GM19023 (cell line): ENCODE measurements at regions not wholly inside any gene's neighbourhood (a gene's known extent, or its start where the extent isn't known, plus 50 kb on each side); places are given as distances from the start of the nearest gene placed in this dataset.
"Not testable (repeated sequence)": the region's sequence is repeated elsewhere in the genome, so short reads cannot be mapped to it uniquely, and the experiment has no call there.

ENCODE experiments used
- ATAC-seq: cut with Tn5 transposase; IDR thresholded peaks from one replicate; pipeline ENCODE4 v1.9.1; 2021; ENCODE audit warnings: mild to moderate bottlenecking, moderate library complexity; ENCODE audit not compliant: unreplicated experiment

DNA sequence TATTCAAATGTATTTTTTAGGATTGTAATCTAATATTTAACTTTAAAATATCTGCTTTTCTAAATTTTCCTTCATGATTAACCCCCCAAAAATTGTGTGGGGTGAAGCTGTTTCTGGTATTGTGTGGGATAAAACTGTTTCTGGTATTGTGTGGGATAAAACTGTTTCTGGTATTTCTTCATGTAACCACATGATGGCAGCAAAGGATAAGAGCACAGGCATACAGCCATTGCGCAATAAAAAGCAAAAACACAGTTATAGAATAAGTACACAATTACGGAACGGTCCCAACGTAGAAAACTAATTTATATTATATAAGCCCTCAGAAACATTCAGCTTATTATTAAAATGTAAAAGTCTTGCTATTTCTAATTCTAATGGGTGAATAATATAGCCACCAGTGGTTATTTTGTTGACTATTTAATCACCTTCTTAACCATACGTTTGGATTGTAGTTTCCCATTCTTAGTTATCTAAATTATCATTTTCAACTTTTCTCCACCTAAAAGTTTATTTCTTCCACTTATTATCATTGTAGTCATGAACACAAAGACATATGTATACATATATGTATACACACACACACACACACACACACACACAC is 333.9 kb upstream of the FSTL5 start:
- peak; percentile 76 for ATAC-seq

DNA sequence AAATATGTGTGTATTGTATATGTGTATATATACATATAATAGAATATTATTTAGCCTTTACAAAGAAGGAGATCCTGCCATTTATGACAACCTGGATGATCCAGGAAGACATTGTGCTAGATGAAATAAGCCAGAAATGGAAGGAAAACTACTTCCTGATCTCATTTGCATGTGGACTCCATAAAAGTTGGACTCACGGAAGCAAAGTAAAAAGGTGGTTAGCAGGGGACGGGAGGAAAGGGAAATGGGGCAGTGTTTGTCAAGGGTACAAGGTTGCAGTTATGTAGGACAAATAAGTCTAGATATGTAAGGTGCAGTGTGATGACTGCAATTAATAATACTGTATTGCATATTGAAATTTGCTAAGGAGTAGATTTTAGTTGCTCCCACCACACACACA is 331.1 kb upstream of the FSTL5 start:
- no peak for ATAC-seq

DNA sequence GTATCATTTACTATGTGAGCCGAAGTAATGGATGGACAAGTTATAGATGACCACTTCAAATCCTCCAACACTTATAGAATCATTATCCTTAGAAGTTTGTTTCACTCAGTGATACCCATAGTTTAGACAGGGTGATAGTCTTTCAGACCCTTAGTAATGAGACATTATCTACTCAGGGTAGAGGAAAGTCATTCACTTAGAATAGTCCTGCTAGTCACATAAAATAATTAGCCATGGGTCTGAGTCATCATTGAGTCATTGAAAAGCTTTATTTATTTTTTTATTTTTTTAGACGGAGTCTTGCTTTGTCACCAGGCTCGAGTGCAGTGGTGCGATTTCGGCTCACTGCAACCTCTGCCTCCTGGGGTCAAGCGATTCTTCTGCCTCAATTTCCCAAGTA is 321.7 kb upstream of the FSTL5 start:
- no peak for ATAC-seq

DNA sequence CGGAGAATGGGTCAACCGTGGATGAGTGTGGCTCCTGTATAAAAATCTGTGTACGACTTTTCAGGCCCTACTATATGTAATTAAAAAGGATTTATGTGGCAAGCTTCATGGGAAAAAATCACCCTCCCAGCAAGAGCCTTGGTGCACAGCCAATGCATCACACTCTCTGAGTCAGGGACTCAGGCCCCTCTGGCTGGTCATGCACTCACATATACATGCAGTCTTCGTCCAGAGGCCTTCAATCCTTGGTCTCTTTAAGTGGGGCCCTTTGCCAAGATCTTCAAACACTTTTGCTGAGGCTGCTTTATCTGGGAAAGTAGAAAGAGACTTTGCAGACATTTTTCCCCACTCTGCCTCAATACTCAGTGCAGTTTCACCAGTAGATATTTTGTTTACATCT is 311.4 kb upstream of the FSTL5 start:
- ATAC-seq, result no peak

DNA sequence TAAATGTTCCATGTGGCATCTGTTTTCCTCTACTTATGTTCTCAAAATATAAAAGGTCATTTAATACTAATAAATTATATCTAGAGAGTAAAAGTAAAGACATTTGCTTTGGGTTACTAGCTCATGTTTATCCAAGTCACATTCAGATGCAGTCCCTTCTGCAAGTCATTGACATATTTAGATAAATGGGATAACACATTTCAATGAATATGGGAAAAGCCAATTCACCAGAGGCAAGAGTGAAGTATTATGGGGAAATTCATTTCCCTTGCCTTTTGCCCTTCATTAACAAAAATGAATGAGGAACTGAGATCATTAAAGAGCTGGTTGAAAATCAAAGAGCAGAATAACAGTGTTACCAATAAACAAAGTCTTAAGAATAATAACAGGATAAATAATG is 306.2 kb upstream of the FSTL5 start:
- no peak for ATAC-seq

DNA sequence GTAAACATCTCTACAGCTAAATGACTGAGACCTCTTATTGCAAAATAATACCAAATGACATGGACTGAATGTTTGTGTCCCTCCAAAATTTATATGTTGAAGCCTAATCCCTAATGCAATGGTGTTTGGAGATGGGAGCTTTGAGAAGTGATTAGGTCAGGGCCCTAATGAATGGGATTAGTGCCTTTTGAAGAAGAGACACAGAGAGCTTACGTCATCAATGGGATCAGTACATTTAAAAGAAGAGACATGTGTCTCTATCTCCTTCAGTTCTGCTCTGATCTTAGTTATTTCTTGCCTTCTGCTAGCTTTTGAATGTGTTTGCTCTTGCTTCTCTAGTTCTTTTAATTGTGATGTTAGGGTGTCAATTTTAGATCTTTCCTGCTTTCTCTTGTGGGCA is 301.6 kb upstream of the FSTL5 start:
- ATAC-seq, result not testable (repeated sequence)

DNA sequence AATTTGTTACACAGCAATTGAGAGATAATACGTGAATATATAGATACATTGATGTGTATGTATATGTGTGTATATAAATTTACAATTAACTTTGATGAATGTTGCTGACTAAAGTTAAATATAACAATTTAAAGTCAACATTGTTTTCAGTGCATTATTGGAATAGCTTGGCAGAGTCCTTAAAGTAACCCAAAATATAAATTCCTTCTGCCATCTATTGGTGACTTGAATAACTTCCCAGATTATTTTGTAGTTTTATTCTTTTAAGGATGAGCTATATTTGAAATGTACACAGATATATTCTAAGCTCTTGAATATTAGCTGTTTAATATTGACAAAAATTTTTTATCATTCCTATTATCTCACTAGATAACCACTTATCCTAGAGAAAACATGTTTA is 298.2 kb upstream of the FSTL5 start:
- no peak for ATAC-seq

DNA sequence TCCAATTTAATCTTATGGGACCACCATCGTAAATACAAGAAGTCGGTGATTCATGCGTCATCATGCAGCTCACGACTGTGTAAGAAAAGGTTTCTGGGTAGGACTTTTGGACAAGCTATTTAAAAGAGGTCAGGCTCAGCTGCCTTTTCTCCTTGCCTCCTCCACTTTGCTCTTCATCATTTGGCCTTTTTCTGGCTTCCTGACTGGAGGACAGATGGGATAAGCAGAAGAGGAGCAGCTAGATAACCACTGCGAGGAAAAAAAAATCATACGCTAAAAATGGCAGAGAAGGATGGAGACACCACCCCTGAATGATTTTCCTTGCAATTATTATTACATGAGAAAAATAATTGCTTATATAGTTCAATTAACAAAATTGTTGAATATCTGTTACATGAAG is 294.3 kb upstream of the FSTL5 start:
- no peak for ATAC-seq

DNA sequence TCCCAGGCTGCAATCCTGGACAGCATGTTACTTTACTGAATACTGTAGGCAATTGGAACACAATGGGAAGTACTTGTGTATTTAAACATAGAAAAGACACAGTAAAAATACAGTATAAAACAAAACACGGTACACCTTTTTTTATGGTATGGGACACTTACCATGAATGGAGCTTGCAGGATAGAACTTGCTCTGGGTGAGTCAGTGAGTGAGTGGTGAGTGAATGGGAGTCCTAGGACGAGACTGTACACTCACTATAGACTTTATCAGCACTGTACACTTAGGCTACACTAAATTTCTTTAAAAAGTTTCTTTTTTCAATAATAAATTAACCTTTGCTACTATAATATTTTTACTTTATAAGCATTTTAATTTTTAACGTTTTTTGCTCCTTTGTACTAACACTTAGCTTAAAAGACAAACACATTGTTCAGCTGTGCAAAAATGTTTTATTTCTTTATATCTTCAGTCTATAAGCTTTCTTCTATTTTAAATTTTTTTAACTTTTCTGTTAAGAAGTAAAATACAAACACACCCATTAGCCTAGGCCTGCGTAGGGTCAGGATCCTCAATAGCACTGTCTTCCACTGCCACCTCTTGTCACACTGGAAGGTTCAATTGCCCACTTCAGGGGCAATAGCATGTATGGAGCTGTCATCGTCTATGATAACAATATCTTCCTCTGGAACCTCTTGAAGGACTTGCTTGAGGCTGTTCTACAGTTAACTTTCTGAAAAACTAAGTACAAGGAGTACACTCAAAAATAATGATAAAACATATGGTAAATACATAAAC is 293.5 kb upstream of the FSTL5 start:
- no peak for ATAC-seq

DNA sequence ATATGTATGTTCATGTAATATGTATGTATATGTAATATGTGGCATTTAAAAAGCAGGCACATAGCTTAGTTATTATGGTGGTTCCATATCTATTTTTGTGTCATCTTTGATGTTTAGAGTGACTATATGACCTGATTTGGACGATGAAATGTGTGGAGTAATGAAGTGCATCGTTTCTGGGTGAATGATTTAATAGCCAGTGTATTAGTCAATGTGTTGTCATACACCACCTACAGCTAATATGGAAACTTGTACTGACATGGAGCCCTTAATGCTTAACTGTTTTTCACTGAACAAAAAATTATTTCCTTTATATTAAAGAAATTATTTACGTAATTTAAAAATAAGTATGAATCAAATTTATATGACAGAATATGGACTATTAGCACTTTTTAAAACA is 292.3 kb upstream of the FSTL5 start:
- no peak for ATAC-seq

DNA sequence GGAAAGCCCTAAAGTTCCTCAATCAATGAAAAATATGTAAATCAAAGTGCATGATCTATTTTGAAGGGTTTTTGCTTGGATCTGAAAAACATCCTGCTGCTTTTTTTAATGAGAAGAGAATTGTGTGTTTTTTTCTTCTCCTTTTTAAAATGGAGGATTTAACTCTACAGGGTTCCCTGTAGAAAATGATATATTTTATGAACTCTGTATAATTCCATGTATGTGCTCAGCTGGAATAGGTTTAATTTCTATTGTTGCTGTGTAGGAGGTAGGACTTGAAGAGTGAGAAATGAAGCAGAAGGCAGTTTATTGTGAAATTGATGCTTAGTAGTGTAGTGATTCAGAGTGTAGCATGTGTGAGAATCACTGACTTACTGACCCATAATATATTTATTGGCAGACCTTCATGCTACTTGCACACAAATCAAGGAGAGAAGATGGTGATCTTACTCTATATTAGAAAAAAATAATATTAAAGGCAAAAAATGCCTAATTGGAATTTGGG is 286.8 kb upstream of the FSTL5 start:
- ATAC-seq, result no peak

DNA sequence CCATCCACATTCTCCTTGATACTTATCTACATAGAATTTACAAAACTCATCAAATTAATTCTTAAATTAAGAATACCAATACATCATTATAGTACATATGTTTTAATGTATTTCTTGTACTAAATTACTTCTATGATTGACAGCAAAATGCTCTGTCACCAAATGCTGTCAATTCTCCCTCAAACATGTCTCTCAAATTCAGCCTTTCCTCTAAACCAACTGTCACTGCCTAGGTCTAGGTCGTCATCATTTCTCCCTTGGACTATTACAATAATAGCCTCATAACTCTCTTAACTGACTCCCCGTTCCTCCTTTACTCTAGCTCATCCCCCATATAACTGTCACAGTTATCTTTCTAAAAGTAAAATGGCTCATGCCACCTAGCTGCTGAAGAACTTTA is 279.7 kb upstream of the FSTL5 start:
- no peak for ATAC-seq

DNA sequence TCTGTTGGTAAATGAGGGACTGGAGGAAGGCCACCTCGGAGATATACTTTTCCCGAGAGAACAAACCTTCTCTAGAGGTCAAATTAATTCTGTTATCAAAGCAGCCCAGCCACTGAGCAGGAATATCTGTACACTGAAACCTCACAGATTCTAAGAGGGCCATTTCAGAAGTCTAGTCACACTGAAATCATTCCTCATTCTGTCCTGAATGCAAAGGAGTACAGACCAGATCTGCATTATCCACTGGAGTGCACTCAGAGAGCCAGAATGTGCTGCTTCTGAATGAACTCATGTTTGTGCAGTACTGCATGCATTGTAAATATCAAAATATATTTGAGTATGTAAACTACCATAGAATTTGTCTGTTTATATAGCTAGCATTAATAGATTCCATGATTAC is 278.3 kb upstream of the FSTL5 start:
- ATAC-seq, result no peak

DNA sequence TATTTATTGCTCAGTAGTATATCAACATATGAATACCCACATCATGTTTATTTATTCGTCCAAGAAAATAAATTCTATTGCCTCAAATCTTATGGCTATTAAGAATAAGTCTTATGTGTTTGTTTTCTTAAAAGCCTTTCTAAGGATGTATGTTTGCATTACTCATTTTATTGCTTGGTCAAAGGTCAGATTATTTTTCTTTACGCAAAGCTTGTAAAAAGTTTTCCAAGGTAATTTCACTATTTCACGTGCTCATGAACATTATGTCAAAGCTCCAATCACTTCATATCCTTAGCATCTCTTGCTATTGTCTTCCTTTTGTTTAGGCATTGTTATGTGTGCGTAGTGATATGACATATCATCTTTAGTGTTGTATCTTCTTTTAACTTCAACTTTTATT is 258.5 kb upstream of the FSTL5 start:
- ATAC-seq, result no peak

DNA sequence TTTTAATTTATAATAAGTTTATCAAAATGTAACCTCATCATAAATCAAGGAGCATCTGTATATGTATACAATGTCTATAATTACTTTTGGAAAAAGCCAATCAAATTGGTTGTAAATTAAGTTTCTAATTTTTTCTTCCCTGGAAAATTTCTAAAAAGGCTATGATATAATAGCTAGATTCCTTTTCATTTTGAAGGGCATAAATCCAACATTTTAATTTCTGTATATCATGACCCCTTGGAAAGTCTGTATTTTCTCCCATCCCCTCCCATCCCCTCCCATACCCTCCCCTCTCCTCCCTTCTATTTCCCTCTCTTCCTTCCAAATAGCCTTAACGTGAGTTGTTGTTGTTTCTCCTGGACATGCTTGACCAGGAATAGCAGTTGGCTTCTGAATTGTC is 247.1 kb upstream of the FSTL5 start:
- ATAC-seq, result no peak

DNA sequence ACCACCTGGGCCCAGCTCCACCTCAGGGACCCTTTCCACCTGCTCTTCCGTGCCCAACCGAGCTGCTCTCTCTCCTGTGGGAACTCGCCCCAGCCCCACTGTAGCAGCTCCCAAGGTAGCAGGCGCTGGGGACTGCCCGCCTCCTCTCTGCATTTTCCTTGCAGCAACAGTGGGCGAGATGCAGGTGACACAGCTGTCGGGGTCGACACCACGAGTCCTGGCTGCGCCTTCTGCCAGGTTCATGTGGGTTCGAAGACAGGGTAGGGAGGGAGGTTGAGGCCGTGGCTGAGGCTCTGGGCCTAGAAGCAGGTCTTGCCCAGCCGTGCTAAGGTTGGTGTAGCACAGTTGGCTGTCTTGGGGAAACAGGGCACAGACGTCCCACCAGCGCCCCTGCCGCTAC is 245.2 kb upstream of the FSTL5 start:
- ATAC-seq, result no peak

DNA sequence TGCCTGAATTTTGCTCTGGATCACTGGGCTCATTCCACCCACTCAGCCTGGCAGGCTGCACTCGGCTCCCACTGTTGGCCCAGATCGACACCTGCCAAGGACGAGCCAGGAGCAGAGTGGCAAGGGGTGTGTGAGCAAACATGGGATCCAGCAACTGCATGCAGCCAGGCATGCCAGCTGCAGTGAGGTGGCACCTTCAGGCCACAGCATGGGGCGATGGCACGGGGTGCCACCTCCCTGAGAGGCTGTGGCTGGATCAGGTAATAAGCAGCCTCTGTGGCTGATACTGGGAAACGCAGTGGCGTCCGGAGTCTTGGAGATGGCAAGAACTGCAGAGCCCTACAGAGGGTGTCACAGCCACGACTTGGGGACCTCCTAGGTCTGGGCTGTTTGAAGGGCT is 244.5 kb upstream of the FSTL5 start:
- ATAC-seq, result no peak

DNA sequence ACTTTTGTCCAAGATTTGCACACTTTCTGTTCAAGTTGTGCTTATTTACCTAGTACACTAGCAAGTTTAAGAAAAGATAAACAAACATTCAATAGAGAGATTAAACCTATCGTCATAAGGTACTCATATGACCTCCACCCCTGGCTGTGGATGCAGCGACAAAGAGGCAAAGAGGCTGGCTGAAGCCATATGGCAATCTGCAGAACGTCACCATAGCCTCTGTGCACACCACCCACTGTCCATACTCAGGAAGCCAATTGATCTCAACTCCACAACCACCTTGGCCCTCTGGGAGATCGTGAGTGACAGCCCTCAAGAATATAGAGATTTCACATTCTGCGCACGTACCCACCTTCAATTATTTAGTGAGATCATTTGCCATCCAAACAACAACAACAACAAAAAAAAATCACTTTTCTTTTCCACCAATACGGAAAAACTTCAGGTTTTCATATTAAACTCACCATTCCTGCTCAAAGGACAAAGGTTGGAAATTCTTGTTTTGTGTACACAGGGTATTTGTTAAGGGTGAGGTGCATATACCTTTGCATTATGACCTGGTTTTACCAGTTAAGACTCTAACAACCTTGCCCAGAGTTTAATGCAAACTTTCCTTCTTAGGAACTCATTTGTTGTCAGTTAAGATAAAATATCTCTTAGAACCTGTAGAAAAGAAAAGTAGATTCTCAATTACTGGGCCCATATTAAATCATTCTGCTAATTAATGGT is 243.0 kb upstream of the FSTL5 start:
- ATAC-seq, result no peak

DNA sequence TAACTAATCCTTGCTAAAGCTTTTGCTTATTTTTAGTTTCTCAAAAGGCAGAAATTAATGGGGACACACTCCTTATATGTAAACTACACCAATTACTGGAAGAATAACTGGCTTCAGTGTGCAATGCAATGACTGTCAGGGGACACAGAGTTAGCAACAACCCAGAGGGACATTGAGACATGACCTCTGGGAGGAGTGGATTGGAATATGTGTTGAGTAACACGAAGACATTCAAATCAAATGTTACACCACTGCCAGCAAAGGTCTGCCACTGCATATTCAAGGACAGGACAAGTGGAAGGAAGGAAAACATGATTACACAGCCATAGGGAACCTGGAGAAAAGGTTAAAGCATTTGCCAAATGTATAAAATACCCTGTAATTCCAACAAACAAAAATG is 240.1 kb upstream of the FSTL5 start:
- no peak for ATAC-seq

DNA sequence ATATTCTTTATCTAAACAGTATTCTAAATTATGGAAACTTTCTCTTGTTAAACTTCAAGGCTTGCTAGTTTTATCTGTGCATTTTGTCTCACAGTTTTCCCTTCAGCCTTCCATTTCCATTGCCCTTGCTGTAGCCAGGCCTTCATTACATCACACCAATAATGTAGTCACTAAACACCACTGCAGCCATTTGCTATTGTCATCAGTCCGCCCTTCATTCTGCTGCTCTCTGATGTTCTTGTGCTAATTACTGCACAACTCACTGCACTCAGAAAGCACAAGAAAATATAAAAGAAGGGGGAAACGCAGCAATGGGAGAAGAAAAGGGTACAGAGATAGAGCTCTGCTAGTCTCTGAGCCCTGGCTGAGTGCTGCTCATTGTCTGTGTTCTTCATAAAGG is 239.6 kb upstream of the FSTL5 start:
- no peak for ATAC-seq

DNA sequence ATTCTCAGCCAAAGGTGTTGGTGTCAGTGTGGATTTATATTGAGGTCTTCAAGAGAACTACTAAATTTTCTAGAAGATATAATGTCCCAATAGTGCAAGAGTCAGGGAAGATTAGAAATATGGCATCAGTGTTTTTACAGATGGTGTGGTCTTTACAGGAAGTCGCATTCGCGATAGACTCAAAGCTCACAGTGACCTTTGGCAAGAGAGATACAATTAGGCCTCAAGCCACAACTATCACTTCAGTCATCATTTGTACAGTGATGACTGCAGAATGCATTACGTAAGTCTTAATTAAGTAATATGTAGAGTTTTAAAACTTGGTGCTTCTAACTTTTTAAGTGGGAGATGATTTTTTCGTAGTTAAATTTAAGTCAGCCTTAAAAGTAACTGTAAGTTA is 237.2 kb upstream of the FSTL5 start:
- no peak for ATAC-seq

DNA sequence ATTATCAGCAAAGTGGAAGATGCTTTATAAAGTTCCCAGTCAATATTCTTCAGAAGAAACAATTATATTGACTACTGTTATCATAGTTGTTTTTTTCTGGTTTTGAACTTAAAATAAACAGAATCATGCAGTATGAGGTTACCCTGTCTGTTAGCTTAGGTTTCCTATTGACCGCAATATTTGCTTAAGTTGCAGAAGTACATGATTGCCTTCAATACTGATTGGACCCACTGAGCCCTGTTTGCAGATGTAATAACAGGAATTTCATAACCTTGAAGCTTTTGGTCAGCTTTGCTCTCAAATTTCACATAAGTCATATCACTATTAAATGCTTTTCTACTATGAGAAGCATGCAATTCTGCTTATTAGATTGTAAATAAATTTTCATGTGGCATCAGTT is 229.1 kb upstream of the FSTL5 start:
- no peak for ATAC-seq
